GM12891 (cell line): ENCODE measurements at regions not wholly inside any gene's neighbourhood (a gene's known extent, or its start where the extent isn't known, plus 50 kb on each side); places are given as distances from the start of the nearest gene placed in this dataset.

Source experiments
- DNase-seq: peaks from one replicate; pipeline ENCODE4 v3.0.0; 2011; ENCODE audit warnings: low spot score; ENCODE audit not compliant: insufficient read length
- FAIRE-seq: peaks from 2 replicates; lab custom pipeline; 2011; peaks lifted over from hg19 to GRCh38; lab: Jason Lieb, UNC
- PAX5 ChIP-seq: IDR thresholded peaks from 2 replicates; pipeline ENCODE4 v1.6.1; 2011; ENCODE audit warnings: low read length, moderate library complexity, mild to moderate bottlenecking; ENCODE audit not compliant: insufficient read depth, severe bottlenecking
- POLR2A ChIP-seq: IDR thresholded peaks from 2 replicates; pipeline ENCODE4 v1.6.1; 2011; ENCODE audit warnings: low read depth, low read length, control low read depth
- POLR2AphosphoS5 ChIP-seq: IDR thresholded peaks from 2 replicates; pipeline ENCODE4 v1.6.1; 2011; ENCODE audit warnings: low read depth, low read length, control low read depth
- POU2F2 ChIP-seq: IDR thresholded peaks from 2 replicates; pipeline ENCODE4 v1.6.1; 2011; ENCODE audit warnings: low read depth, mild to moderate bottlenecking, control low read depth, low read length, moderate library complexity
- SPI1 ChIP-seq: IDR thresholded peaks from 2 replicates; pipeline ENCODE4 v1.6.1; 2011; ENCODE audit warnings: low read depth, low read length, control low read depth
- TAF1 ChIP-seq: IDR thresholded peaks from 2 replicates; pipeline ENCODE4 v1.6.1; 2011; ENCODE audit warnings: low read depth, low read length, control low read depth

- no peak for FAIRE-seq
- TF ChIP-seq PAX5, result no peak
- TF ChIP-seq POLR2A, result no peak
- TF ChIP-seq TAF1, result no peak
- TF ChIP-seq SPI1, result no peak
- no peak for TF ChIP-seq POU2F2
- no peak for TF ChIP-seq POLR2AphosphoS5
- no peak for DNase-seq
Observed at GRCh38 chr9:79115176-79115575, 456.6 kb upstream of the TLE4 start.

DNA sequence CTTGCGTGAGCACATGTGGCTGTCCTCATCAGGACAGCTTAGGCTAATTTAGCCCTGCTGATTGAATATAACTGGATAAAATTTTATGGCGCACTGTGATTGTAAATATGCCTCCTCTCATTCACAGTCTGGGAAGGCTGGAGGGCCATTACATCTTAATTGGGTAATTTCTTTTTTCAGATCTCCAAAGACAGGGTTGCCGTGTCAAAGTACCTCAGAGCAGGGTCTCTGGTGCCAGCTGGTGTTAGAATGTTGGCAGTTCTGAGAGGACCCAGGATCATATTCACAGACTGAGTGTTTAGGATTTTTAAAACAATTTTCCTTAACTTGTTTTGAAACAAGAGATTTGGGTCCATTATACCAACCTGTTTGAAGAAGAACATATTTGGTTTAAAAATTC lies 455.7 kb upstream of the TLE4 start:
- FAIRE-seq (no peak), DNase-seq (no peak)
- TF ChIP-seq PAX5 (no peak), POLR2AphosphoS5 (no peak), TAF1 (no peak), POU2F2 (no peak), POLR2A (no peak), SPI1 (no peak)

GRCh38 chr9:79116709-79117108 lies 455.1 kb upstream of the TLE4 start:
- DNase-seq, result no peak
- FAIRE-seq, result no peak
- TF ChIP-seq POLR2A (no peak), PAX5 (no peak), POU2F2 (no peak), POLR2AphosphoS5 (no peak), TAF1 (no peak), SPI1 (no peak)

- DNase-seq (no peak), FAIRE-seq (no peak)
- TF ChIP-seq TAF1 (no peak), SPI1 (no peak), POU2F2 (no peak), POLR2AphosphoS5 (no peak), POLR2A (no peak)
Observed at GRCh38 chr9:79120533-79120932, 451.2 kb upstream of the TLE4 start.

- DNase-seq (no peak), FAIRE-seq (no peak)
- no peak for TF ChIP-seq TAF1
- no peak for TF ChIP-seq POLR2AphosphoS5
- TF ChIP-seq POU2F2, result no peak
- TF ChIP-seq PAX5, result no peak
- TF ChIP-seq POLR2A, result no peak
- TF ChIP-seq SPI1, result no peak
Observed at GRCh38 chr9:79120941-79121340, 450.8 kb upstream of the TLE4 start.

DNA sequence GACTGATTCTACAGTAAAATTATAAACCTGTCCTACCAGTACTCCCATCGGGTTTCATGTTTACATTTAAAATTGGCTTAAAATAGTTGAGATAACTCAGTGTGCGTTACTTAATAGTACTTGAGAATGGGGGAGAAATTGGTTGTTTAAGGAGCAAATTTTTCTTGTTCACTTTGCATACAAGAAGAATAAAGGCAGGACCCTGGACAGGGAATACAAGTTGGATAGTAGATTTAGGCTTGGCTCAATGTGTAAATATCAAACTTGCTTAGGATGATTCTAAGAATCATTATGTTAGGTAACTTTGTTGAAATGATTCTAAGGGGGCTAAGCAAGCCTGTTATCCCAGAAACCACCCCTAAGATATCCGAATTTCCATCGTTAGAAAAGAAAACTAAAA lies 448.4 kb upstream of the TLE4 start:
- DNase-seq (no peak), FAIRE-seq (no peak)
- TF ChIP-seq PAX5 (no peak), TAF1 (no peak), SPI1 (no peak), POU2F2 (no peak), POLR2A (no peak)

- TF ChIP-seq TAF1 (no peak), PAX5 (no peak), POU2F2 (no peak), POLR2A (no peak), SPI1 (no peak), POLR2AphosphoS5 (no peak)
- no peak for DNase-seq
- no peak for FAIRE-seq
Observed at GRCh38 chr9:79127661-79128060, 444.1 kb upstream of the TLE4 start.

DNA sequence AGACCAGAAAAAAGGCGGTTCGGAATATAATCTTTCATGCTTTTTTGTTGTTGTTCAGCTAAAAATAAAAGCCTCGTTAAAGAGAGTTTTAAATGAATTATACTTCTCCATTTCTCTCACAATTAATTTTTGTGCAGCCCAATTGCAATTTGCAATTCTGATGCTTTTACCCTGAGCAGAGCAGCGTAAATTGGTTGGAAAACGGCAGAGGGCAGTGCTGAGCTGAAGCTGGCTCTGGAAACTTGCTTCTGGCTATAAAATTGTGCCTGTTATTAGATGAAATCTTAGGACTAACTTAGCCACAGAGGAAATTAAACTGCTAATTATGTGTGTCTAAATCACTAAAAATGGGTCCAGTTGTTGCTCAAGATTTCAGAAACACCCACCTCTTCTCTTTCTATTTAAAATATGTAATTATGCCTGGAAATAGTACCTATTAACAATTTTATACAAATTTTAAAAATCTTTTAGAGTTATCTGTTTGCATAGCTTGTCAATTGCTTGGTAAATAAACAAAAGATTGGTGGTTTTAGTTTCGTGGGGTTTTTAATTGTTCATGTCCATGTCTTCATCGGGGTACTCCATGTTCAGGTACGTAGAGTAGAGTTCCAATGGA lies 441.8 kb upstream of the TLE4 start:
- DNase-seq (no peak), FAIRE-seq (no peak)
- TF ChIP-seq SPI1 (no peak), TAF1 (no peak), PAX5 (no peak), POLR2AphosphoS5 (no peak), POU2F2 (no peak), POLR2A (no peak)

GRCh38 chr9:79131246-79131774 lies 440.5 kb upstream of the TLE4 start:
- TF ChIP-seq POLR2AphosphoS5, result no peak
- no peak for TF ChIP-seq TAF1
- no peak for TF ChIP-seq PAX5
- no peak for TF ChIP-seq POU2F2
- TF ChIP-seq SPI1, result no peak
- TF ChIP-seq POLR2A, result no peak
- FAIRE-seq (no peak), DNase-seq (no peak)

DNA sequence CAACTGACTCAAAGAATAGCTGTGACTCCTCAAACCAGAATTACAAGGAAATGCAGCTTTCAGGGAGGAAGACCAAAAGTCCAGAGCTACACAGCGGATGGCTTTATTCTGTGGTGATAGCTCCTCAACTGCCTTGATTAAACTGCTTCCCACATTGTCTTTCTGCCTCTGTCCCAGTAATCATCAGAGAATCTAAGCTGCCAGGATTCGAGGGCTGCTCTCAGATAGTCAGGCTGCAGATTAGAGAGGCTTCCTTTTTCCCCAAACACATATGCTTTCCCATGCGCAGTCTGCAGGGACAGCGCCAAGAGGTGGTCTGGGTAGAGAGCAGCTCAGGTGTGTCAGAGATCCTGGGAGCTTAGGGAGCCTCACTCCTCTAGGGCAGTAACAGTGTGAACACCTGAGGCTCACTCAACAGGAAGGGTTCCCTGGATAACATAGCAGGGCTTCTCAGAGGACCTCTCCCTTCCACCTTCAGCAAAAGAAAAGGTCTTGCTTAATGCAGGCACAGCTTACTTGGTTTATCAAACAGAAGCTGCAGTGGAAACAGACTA lies 439.9 kb upstream of the TLE4 start:
- FAIRE-seq (no peak), DNase-seq (no peak)
- TF ChIP-seq SPI1, result no peak
- TF ChIP-seq POLR2A, result no peak
- TF ChIP-seq POLR2AphosphoS5, result no peak
- TF ChIP-seq POU2F2, result no peak
- TF ChIP-seq PAX5, result no peak
- no peak for TF ChIP-seq TAF1

DNA sequence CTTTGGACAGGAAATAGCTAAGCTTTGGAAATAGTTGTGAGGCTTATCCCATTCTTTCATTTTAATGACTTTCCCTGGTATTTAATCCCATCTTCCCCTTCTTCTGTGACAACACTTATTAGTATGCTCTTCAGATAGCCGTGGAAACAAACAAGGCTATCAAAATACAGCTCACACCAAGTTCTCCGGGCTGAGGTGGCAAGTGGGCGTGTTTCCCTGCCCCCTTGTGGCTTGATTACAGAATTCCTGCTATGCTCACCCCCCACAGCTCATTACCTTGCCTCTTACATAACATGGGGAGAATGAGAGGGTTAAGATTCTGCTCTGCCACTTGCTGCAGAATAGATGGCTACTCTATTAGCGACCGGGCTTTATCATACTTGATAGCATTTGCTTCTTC lies 437.1 kb upstream of the TLE4 start:
- DNase-seq (no peak), FAIRE-seq (no peak)
- no peak for TF ChIP-seq TAF1
- TF ChIP-seq POLR2A, result no peak
- no peak for TF ChIP-seq SPI1
- TF ChIP-seq POU2F2, result no peak
- TF ChIP-seq POLR2AphosphoS5, result no peak
- TF ChIP-seq PAX5, result no peak
